H1 (cell line): ENCODE measurements at regions not wholly inside any gene's neighbourhood (a gene's known extent, or its start where the extent isn't known, plus 50 kb on each side); places are given as distances from the start of the nearest gene placed in this dataset.

Source experiments
- CTCF ChIA-PET: fragments of 300-600 bp; sonication (Branson Sonifier 250); formaldehyde crosslinking; loops from one replicate; lab custom pipeline; 2021; ENCODE audit not compliant: partially characterized antibody; lab: Charles Lee
- POLR2A ChIA-PET: fragments of 300-600 bp; sonication (Branson Sonifier 250); formaldehyde crosslinking; loops from one replicate; lab custom pipeline; 2021; ENCODE audit warnings: inconsistent platforms; ENCODE audit not compliant: partially characterized antibody; lab: Charles Lee
- DNase-seq, 2 experiments: peaks; one replicate each; pipeline versions ENCODE4 v3.0.0 to v3.0.0-alpha.2; 2010 to 2022; ENCODE audit warnings: low spot score in 2 of 2, low read depth in 1 of 2, mixed read lengths in 1 of 2
- FAIRE-seq: peaks from 2 replicates; lab custom pipeline; 2011; peaks lifted over from hg19 to GRCh38; lab: Jason Lieb, UNC
- H2AFZ ChIP-seq: 2 replicates; pipeline ENCODE4 v1.8.1; 2012; ENCODE audit warnings: low read length, inconsistent platforms
- H2AK5ac ChIP-seq: 2 replicates; pipeline ENCODE4 v1.6.1; 2013; ENCODE audit warnings: low read depth, low read length
- H2BK120ac ChIP-seq: replicated peaks from 2 replicates; pipeline ENCODE3; 2013; ENCODE audit warnings: low read depth, low read length, inconsistent platforms
- H2BK12ac ChIP-seq: 2 replicates; pipeline ENCODE4 v1.6.1; 2013; ENCODE audit warnings: low read depth, low read length
- H2BK15ac ChIP-seq: 2 replicates; pipeline ENCODE4 v1.6.1; 2013; ENCODE audit warnings: low read length
- H2BK20ac ChIP-seq: 2 replicates; pipeline ENCODE4 v1.6.1; 2013; ENCODE audit warnings: low read length
- H2BK5ac ChIP-seq: 2 replicates; pipeline ENCODE4 v1.6.1; 2013; ENCODE audit warnings: low read depth, low read length
- H3K14ac ChIP-seq: 2 replicates; pipeline ENCODE4 v1.6.1; 2013; ENCODE audit warnings: inconsistent platforms; ENCODE audit not compliant: insufficient read length
- H3K18ac ChIP-seq: 2 replicates; pipeline ENCODE4 v1.6.1; 2013; ENCODE audit warnings: low read length; ENCODE audit errors: extremely low read depth
- H3K23ac ChIP-seq: 2 replicates; pipeline ENCODE4 v1.6.1; 2013; ENCODE audit warnings: inconsistent platforms; ENCODE audit not compliant: insufficient read length
- H3K23me2 ChIP-seq: 2 replicates; pipeline ENCODE4 v1.6.1; 2013; ENCODE audit warnings: low read depth, low read length
- H3K27ac ChIP-seq: 2 replicates; pipeline ENCODE4 v1.6.1; 2011; ENCODE audit warnings: low read depth, low read length, inconsistent platforms
- H3K27me3 ChIP-seq, 4 experiments: replicated peaks in 1 of 4; 1 replicate in 1 of 4; 2 replicates in 3 of 4; pipeline versions ENCODE4 v1.6.1 to v1.8.1; 2011 to 2013; ENCODE audit warnings: low read length in 3 of 4, mild to moderate bottlenecking in 3 of 4, inconsistent platforms in 2 of 4, mixed read lengths in 2 of 4, moderate library complexity in 1 of 4; ENCODE audit not compliant: control insufficient read depth in 3 of 4, insufficient read depth in 3 of 4; ENCODE audit errors: extremely low read depth in 1 of 4
- H3K36me3 ChIP-seq, 4 experiments: 2 replicates each; pipeline versions ENCODE4 v1.6.1 to v1.8.1; 2011 to 2013; ENCODE audit warnings: mild to moderate bottlenecking in 4 of 4, low read length in 3 of 4, moderate library complexity in 2 of 4, control low read depth in 1 of 4, inconsistent platforms in 1 of 4; ENCODE audit not compliant: insufficient read depth in 4 of 4, control insufficient read depth in 2 of 4
- H3K4ac ChIP-seq: replicated peaks from 2 replicates; pipeline ENCODE3; 2013; ENCODE audit warnings: low read length, low read depth, mixed read lengths, inconsistent platforms; ENCODE audit not compliant: insufficient read length
- H3K4me1 ChIP-seq, 4 experiments: replicated peaks in 1 of 4; 1 replicate in 1 of 4; 2 replicates in 3 of 4; pipeline versions ENCODE4 v1.6.1 to v1.8.1; 2011 to 2013; ENCODE audit warnings: low read length in 3 of 4, inconsistent platforms in 2 of 4, mixed read lengths in 1 of 4; ENCODE audit not compliant: insufficient read depth in 4 of 4, control insufficient read depth in 3 of 4
- H3K4me2 ChIP-seq, 2 experiments: 2 replicates each; pipeline versions ENCODE4 v1.6.1 to v1.8.1; 2011 to 2013; ENCODE audit warnings: low read depth in 2 of 2, low read length in 2 of 2, control low read depth in 1 of 2, inconsistent platforms in 1 of 2, mild to moderate bottlenecking in 1 of 2; ENCODE audit not compliant: insufficient read depth in 1 of 2
- H3K4me3 ChIP-seq, 4 experiments: fragments of 200-600, 300-600 bp in 1 of 4; sonication (generic), shearing (Covaris generic), sonication (Bioruptor Twin) in 1 of 4; 2 replicates each; pipeline versions ENCODE4 v1.5.1 to v1.8.1; 2011 to 2016; ENCODE audit warnings: low read length in 4 of 4, low read depth in 3 of 4, control low read depth in 2 of 4, inconsistent platforms in 2 of 4, mild to moderate bottlenecking in 2 of 4, mixed read lengths in 1 of 4, moderate library complexity in 1 of 4; ENCODE audit not compliant: insufficient read depth in 2 of 4; ENCODE audit errors: extremely low read depth in 1 of 4
- H3K56ac ChIP-seq: replicated peaks from 2 replicates; pipeline ENCODE3; 2013; ENCODE audit warnings: low read depth, mild to moderate bottlenecking, mixed read lengths, low read length, inconsistent platforms; ENCODE audit not compliant: insufficient read length
- H3K79me1 ChIP-seq: 2 replicates; pipeline ENCODE4 v1.6.1; 2013; ENCODE audit warnings: low read depth, low read length, control low read depth
- H3K79me2 ChIP-seq, 2 experiments: 2 replicates each; pipeline versions ENCODE4 v1.6.1 to v1.8.1; 2012 to 2013; ENCODE audit warnings: low read length in 2 of 2, mild to moderate bottlenecking in 2 of 2, inconsistent platforms in 1 of 2; ENCODE audit not compliant: insufficient read depth in 2 of 2, control insufficient read depth in 1 of 2
- H3K9ac ChIP-seq, 4 experiments: replicated peaks in 1 of 4; 1 replicate in 1 of 4; 2 replicates in 3 of 4; pipeline versions ENCODE4 v1.6.1 to v1.8.1; 2011 to 2013; ENCODE audit warnings: low read depth in 3 of 4, low read length in 3 of 4, control low read depth in 2 of 4, mild to moderate bottlenecking in 2 of 4, moderate library complexity in 2 of 4, inconsistent platforms in 1 of 4; ENCODE audit errors: extremely low read depth in 1 of 4
- H3K9me3 ChIP-seq, 2 experiments: 2 replicates each; pipeline versions ENCODE4 v1.6.1 to v1.8.1; 2012 to 2013; ENCODE audit warnings: mild to moderate bottlenecking in 2 of 2, moderate library complexity in 2 of 2, control low read depth in 1 of 2, inconsistent platforms in 1 of 2, low read depth in 1 of 2, low read length in 1 of 2, mixed read lengths in 1 of 2; ENCODE audit not compliant: insufficient read depth in 2 of 2
- H4K20me1 ChIP-seq, 2 experiments: replicated peaks in 1 of 2; 2 replicates each; pipeline versions ENCODE3 to v1.8.1; 2011 to 2013; ENCODE audit warnings: inconsistent platforms in 2 of 2, low read length in 2 of 2, mild to moderate bottlenecking in 1 of 2; ENCODE audit not compliant: insufficient read depth in 2 of 2, control insufficient read depth in 1 of 2
- H4K5ac ChIP-seq: 2 replicates; pipeline ENCODE4 v1.6.1; 2013; ENCODE audit warnings: low read length, low read depth, mixed read lengths, inconsistent platforms; ENCODE audit not compliant: insufficient read length
- H4K8ac ChIP-seq: 2 replicates; pipeline ENCODE4 v1.8.0; 2013; ENCODE audit warnings: mild to moderate bottlenecking, moderate library complexity, low read length, inconsistent platforms; ENCODE audit not compliant: insufficient read depth; ENCODE audit errors: extremely low read depth
- H4K91ac ChIP-seq: replicated peaks from 2 replicates; pipeline ENCODE3; 2013; ENCODE audit warnings: low read length, mixed read lengths, inconsistent platforms; ENCODE audit not compliant: insufficient read length
- ASH2L ChIP-seq: fragments of 200-600, 300-600 bp; sonication (generic); IDR thresholded peaks from one replicate; pipeline ENCODE4 v1.7.1; 2017; ENCODE audit warnings: low read length
- BCL11A ChIP-seq, 2 experiments: IDR thresholded peaks; one replicate each; pipeline ENCODE4 v1.6.1; 2011; ENCODE audit warnings: low read depth in 2 of 2, low read length in 2 of 2, mild to moderate bottlenecking in 2 of 2
- EZH2 ChIP-seq: fragments of 200-600 bp; sonication (generic); IDR thresholded peaks from 2 replicates; pipeline ENCODE4 v1.7.1; 2012; ENCODE audit warnings: low read depth, mild to moderate bottlenecking, moderate library complexity, low read length, inconsistent platforms; ENCODE audit not compliant: severe bottlenecking
- HDAC6 ChIP-seq: IDR thresholded peaks from one replicate; pipeline ENCODE4 v1.7.1; 2012; ENCODE audit warnings: low read depth, mild to moderate bottlenecking, inconsistent platforms, low read length, moderate library complexity
- KDM5A ChIP-seq: fragments of 200-600 bp; IDR thresholded peaks from 2 replicates; pipeline ENCODE4 v1.7.1; 2012; ENCODE audit warnings: mild to moderate bottlenecking, low read length, inconsistent platforms, mixed read lengths
- RBBP5 ChIP-seq: IDR thresholded peaks from 2 replicates; pipeline ENCODE4 v1.7.1; 2012; ENCODE audit warnings: low read depth, mild to moderate bottlenecking, inconsistent platforms, low read length, moderate library complexity, borderline replicate concordance
- RFX5 ChIP-seq: IDR thresholded peaks from 2 replicates; pipeline ENCODE4 v1.6.1; 2011; ENCODE audit warnings: low read depth, low read length, improper control_type of control experiment, borderline replicate concordance
- SP1 ChIP-seq: IDR thresholded peaks from 2 replicates; pipeline ENCODE4 v1.6.1; 2011; ENCODE audit warnings: low read depth, low read length
- SP4 ChIP-seq: IDR thresholded peaks from 2 replicates; pipeline ENCODE4 v1.6.1; 2012; ENCODE audit warnings: low read length, inconsistent platforms
- SRF ChIP-seq: IDR thresholded peaks from 2 replicates; pipeline ENCODE4 v1.6.1; 2011; ENCODE audit warnings: mild to moderate bottlenecking, low read depth, low read length, moderate library complexity
- TAF1 ChIP-seq: IDR thresholded peaks from 2 replicates; pipeline ENCODE4 v1.6.1; 2011; ENCODE audit warnings: mild to moderate bottlenecking, low read depth, low read length
- TEAD4 ChIP-seq: IDR thresholded peaks from 2 replicates; pipeline ENCODE4 v1.6.1; 2012; ENCODE audit warnings: low read depth, low read length, inconsistent platforms, mixed read lengths
- WGBS, 2 experiments: shearing (Covaris generic) in 1 of 2; methylation state at CpG; one replicate each; pipeline versions ENCODE4 v1.1.6 to v1.1.7; 2013 to 2015; ENCODE audit warnings: low lambda C conversion rate in 2 of 2, mixed read lengths in 2 of 2, inconsistent platforms in 1 of 2, low coverage in 1 of 2, missing lambda C conversion rate in 1 of 2; ENCODE audit not compliant: insufficient replicate concordance in 2 of 2, insufficient coverage in 1 of 2, insufficient read length in 1 of 2; ENCODE audit errors: extremely low coverage in 1 of 2, missing lambda C conversion rate in 1 of 2; 5-methylcytosine and 5-hydroxymethylcytosine counted together

- Histone ChIP-seq H3K23me2 (no peaks in the 10 kb centered on the region), H2BK20ac (peak overlapping the region; percentile 8; the same call in 1 of the 2 replicates), H2AK5ac (no peak overlapping the region), H3K36me3 (no peaks in the 10 kb centered on the region), H3K79me2 (no peaks in the 10 kb centered on the region), H3K9ac (no peak overlapping the region), H2BK5ac (peak overlapping the region; percentile 37; the same call in 1 of the 2 replicates), H4K5ac (peak overlapping the region; percentile 63), H4K8ac (no peak overlapping the region), H3K56ac (no peak overlapping the region), H3K79me1 (no peaks in the 10 kb centered on the region), H3K4me2 (peak overlapping the region; percentile 52 to 61), H3K27me3 (no peaks in the 10 kb centered on the region), H2BK120ac (peak overlapping the region; percentile 0), H3K4me1 (peaks cover 13 to 32% (median 23%) of the 10 kb centered on the region in 4 experiments; a peak in 6 of 7 replicates), H4K20me1 (no peaks in the 10 kb centered on the region), H3K4me3 (peak overlapping the region in 3 of 4 experiments; percentile 14 to 47 (median 19); a peak in 4 of 8 replicates), H2BK12ac (0 out of 2 replicates have a peak overlapping the region, but pooled peaks have one; percentile 40), H3K4ac (no peak overlapping the region), H3K27ac (peak overlapping the region; percentile 74), H3K14ac (no peak overlapping the region), H3K23ac (no peak overlapping the region), H2BK15ac (no peak overlapping the region), H4K91ac (peak overlapping the region; percentile 3), H3K18ac (peak overlapping the region; percentile 72), H2AFZ (peak overlapping the region; percentile 65; the same call in 1 of the 2 replicates), H3K9me3 (no peaks in the 10 kb centered on the region)
- POLR2A ChIA-PET, result interaction anchor here (0.7 to 1.5 kb wide), 4 partner anchors 9 to 51 kb away, joined by 3 to 4 read pairs (median 4); no protein-coding TSS in a partner anchor
- WGBS, 2 experiments, result 12% methylated on average over 7 of the region's 7 CpGs; no CpG with 5 or more reads in 1 of the 2 experiments
- CTCF ChIA-PET, result interaction anchor here (0.6 to 1.5 kb wide), 4 partner anchors 12 to 230 kb away, joined by 3 read pairs; no protein-coding TSS in a partner anchor
- peak; percentile 68 for FAIRE-seq
- peak in 1 of 2 experiments; percentile 53 for DNase-seq
- TF ChIP-seq BCL11A (IDR thresholded peaks at IDR 0.05; ENCODE audit: low read depth in 2 of 2, low read length in 2 of 2) (no peak), SP1 (0 out of 2 replicates have a peak, but pooled peaks have one; percentile 13), SRF (no peak), TAF1 (0 out of 2 replicates have a peak, but pooled peaks have one; percentile 25), ASH2L (peak; percentile 96), KDM5A (no peak), EZH2 (no peak), RBBP5 (peak; percentile 67; the same call in 1 of the 2 replicates), SP4 (0 out of 2 replicates have a peak, but pooled peaks have one; percentile 59), HDAC6 (no peak), TEAD4 (no peak), RFX5 (no peak)
Measured at GRCh38 chr10:121340271-121340831, 257.9 kb downstream of the FGFR2 start.
